Activated T-cell treated with anti-CD3 and anti-CD28 coated beads, Interleukin-2, amount 50 U/mL, for 48 hours (primary cell): ENCODE measurements at regions not wholly inside any gene's neighbourhood (a gene's known extent, or its start where the extent isn't known, plus 50 kb on each side); places are given as distances from the start of the nearest gene placed in this dataset.

Source experiments
- DNase-seq, 2 experiments: peaks; one replicate each; pipeline ENCODE4 v3.0.0-alpha.2; 2020

DNA sequence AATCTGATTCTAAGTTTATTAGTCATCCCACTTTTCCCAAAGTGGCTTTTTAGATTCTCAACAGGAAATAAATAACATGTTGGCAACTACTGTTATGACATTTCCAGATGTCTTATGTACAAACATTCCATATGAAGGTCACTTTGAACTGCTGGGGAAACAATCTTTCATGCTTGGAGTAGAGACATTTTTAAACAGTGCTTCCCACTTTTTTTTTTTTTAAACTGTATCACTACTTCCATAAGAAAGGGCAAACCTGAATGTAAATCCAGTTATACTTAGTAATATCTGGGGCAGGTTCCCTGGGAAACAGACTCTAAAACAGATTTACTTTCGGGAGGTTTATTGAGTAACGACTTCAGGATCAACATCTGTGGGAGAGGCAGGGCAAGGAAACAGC, 473.8 kb downstream of the TAFA4 start:
- DNase-seq: no peak

DNA sequence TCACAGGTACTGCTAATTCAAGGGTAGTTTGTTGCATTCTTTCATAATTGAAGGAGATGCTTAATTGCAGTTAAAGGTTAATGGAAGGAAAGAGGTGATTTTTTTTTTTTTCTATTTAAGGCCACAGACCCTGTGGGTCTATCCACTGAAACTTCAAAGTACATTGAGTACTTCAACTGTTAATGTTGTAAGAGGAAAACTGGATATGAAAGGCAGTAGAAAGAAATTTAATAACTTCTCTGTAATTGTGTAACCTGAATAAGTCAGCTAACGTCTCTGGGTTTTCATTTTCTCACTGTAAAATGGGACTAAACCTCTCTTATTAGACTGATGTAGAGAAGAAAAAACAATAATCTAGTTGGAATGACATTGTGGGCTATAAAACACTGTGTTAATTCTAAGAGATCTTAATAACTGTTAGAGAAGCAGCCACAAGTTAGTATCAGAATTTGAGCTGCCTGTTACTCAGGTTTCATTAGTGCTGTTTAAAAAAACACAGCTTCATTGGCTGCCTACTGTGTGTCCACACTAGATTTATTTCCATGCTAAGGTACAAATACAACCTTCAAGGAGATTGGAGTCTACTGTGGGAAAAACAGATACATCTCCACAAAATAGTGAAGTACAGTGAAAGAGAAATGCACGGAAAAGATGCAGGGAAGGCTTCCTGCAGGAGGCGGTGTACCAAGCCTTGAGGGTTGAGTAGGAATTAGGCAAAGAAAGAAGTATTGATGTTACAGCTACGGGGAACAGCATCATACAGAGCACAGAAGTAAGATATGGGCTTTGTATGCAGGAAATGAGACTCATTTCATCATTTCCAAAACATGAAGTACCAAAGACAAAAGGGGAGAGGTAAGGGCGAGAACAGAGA, 483.6 kb downstream of the TAFA4 start:
- no peak for DNase-seq

DNA sequence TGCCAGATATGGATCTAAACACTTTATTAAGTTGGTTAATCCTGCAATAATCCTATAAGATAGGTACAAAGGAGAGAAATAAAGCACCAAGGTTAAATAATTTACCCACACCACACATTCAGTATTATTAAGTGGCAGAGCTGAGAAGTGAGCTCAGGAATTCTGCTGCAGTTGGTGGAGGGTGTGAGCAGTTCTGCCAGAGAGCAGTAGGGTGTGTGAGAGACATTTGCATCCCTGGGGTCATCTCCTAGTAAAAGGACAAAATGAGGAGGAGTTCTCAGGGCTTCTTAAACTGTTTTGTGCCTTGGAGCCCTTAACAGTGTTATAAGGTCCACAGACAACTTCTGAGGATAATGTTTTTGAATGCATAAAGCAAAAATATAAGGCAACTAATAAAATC, 484.5 kb downstream of the TAFA4 start:
- no peak for DNase-seq

DNA sequence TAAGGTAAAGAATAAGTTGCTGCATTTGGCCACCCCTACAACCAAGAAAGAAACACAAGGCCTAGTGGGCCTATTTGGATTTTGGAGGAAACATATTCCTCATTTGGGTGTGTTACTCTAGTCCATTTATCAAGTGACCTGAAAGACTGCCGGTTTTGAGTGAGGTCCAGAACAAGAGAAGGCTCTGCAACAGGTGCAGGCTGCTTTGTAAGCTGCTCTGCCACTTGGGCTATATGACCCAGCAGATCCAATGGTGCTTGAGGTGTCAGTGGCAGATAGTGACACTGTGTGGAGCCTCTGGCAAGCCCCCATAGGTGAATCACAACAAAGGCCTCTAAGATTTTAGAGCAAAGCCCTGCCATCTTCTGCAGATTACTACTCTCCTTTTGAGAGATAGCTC, 491.3 kb downstream of the TAFA4 start:
- no peak for DNase-seq

DNA sequence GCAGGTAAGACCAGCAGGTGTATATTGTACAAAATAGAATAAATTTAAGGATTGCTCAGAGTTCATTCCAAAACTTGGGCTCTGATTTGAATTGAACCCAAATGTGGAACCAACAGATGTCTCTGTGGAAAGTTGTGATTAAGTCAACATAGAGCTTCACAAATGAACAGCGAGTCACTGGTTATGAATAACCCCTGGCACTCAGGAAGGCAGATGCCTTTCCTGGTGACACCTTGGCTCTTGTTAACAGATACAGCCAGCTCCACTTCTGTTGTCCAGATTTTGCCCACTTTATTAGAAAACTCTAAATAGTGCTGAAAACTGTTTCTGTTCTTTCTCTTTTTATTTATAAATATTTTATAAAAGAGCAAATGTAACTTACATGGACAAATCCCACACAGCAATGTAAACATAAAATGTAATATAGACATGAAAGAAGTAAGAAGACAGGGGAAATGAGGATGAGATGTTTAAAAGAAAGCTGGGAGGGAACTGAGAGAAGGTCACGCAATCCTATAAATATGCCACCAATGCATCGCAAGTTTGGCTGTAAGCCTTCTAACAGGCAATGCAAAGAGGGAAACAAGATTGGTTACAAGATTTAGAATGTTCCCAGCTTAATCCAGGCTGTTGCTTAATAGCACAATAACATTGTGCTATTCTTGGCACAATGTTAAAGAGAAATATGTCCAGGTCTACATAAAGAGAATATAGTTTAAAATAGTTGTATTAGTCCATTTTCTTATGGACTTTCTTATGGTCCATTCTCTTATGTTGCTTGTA, 495.5 kb downstream of the TAFA4 start:
- DNase-seq: no peak

DNA sequence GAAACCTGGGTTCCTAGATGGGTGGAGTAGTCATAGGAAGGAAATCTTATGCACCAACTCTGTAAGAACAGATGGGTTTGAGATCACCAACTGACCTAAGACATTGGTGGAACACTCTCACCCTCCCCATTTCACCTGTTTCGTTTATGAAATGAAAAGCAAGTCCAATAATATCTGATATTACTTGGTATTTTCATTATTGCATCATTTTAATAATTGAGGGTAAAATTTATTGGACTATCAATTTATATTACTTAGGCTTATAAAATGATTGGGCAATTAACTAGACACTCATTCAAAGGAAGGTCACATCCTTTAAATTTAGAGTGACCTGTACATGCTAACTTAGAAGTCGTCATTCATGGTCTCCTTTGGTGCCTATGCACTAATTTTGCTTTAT, 503.9 kb downstream of the TAFA4 start:
- no peak for DNase-seq

DNA sequence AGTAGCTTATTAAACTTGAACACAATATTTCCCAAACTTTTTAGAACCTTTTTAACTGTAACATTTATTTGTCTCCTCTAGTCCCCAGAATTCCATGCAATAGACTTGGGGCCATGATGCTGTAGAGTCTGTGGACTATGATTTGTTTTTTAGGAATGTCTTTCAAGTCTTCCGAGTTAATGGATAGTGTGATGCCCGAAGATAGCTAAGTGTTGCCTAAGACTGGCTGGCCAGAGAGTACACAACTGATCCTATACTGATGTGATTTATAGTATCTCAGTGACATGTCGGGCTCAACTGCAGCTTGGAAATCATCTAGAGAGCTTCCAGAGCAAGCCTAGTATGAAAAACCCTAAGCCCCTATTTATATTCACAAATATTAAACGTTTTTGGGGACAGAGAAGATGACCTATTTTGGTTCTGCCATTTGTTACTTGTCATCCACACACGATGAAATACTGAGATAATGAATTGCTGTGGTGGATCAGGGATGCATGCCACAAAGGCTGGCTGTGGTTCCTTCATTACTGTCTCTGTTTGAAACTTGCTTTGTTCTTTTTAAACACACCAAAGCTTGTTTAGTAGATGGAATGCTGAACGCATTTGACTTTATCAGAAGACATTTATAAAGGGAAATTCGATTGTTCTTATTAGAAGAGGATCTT, 507.4 kb downstream of the TAFA4 start:
- no peak for DNase-seq

DNA sequence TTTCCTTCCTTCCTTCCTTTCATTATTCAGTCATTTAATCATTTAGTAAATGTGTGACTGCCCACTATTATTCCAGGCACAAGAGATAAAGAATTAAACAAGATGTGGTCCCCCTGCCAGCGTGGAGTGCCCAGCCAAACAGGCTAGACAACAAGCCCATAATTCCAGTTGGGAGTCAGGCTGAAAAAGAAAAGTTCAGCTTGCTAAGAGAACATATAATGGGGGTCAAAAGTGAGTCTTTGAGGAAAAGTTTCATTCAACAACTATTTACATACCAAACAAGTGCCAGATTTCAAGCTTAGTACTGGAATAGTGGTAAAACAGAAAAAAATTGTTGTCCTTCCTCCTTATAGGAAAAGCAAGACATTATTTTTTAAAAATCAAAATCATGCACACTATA, 523.7 kb downstream of the TAFA4 start:
- DNase-seq: no peak

DNA sequence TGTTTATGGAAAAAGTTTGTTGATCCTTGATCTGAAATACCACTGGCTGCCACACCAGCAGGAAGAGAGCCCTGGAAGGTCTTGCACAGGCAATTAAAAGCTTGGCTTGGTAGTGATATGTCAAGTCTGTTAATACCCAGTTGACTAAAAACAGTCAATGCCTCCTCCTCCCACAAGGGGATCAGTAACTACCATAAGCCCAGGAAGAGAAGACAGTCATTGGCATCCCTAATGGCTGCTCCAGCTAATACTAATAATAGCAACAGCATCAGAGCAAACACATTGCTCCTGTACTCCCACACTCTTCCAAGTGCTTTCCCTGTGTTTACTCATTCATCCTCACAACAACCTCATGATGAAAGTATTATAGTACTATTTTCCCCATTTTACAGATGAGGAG, 528.6 kb downstream of the TAFA4 start:
- DNase-seq: no peak

DNA sequence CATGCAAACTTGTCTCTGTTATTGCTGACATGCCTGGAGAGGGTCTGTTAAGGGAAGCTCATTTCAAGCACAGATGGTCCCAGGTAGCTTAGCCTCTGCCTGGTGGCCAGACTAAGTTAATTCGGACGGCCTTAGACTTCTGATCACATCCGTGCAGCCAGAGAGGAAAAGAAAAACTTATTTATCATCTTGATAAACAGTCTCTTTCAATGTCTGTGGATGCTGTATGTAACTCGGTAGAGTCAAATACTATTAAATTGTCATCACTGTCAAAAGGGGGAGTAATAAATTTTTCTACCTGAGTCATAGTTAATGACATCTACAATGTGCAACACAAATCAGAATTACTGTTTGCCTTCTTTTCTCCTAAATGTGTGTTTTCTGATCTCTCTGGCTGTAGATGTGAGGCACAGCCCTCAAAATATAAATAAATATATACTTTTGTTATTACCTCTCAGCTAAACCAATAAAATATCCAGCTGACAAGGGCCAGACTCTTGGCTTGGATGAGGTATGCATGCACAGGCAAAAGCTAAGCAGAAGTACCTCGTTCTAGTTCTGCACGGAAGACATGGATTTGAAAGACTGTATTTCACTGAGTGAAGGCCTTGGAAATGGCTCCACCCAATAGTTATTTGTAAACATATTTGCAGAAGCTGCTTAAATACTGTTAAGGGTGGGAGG, 530.0 kb downstream of the TAFA4 start:
- no peak for DNase-seq

DNA sequence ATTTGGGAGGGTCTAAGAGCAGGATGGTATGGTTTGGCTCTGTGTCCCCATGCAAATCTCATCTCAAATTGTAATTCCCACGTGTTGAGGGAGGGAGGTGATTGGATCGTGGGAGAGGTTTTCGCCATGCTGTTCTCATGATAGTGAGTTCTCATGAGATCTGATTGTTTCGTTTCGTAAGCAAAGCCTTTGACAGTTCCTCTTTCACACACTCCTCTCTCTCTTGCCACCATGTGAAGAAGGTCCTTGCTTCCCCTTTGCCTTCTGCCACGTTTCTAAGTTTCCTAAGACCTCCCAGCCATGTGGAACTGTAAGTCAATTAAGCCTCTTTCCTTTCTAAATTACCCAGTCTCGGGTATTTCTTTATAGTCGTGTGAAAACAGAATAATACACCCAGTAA, 553.7 kb downstream of the TAFA4 start:
- DNase-seq: no peak

DNA sequence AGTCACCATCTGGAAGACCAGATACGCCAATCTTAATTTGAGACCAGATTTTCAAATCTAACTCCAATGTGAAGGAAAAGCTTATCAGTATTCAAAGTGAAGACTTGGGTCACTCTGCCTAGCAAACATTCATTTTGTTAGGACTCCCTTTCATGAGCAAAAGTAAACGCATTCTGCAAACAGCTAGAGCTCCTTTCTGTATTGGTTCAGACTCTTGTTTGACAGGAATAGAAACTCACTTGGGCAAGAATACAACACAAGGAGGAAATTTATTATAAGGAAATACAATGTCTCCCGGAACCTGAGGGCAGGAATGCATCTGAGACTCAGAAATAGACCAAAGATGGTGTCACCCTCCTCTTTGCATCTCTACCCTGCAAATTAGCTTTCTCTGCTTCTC, 558.6 kb downstream of the TAFA4 start:
- no peak for DNase-seq

DNA sequence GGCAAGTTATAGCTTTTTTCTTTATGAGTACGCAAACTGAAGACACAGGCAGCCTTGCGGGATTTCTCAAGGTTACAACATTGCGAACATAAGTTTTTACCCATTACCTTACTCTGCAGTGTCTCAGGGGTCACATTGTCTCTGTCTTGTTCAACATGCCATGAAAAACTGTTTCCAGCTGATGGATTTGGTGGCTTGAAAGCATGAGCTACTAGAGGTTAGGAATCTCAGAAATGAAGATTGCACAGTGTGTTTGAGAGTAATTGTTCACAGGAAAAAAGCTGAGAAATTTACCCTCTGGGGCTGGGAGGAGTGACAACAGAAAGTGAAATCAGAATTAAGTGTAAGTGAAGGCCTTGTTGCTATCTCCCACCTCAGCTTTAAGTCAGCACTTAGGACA, 568.6 kb downstream of the TAFA4 start:
- no peak for DNase-seq

DNA sequence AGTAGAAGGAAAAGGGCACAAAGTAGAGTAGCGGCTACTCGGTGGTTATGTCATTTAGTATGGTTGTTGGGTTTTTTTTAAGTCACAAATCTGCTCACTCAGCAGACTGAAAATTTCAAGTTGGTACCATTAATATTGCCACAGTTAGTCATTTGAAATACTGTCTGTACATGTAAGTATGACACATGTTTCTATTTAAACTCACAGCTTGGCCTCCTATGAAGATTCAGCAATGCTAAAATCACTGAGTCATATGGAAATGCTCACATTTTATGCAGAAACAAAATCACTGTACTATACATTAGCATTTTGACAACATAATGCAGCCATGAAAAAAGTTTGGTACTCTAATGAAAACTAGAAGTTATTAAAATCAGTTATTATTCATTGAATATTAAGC, 571.9 kb downstream of the TAFA4 start:
- DNase-seq: no peak

DNA sequence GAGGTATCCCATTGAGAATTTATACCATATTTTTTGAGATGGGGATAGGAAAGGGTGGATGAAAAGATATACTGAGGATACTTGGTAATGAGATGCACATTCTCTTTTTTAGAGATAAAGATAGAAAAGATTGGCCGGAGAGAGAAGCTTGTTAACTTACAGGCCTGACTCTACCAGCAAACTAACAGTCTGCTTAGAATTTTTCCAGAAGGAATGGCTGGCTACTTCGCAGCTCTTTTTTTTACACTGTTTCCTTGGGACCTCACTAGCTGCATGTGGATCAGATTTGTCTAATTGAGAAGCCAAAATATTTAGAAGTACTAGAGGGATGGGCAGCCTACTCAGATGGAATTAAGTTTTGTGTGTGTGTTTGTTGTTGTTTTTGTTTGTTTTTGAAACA, 586.6 kb downstream of the TAFA4 start:
- no peak for DNase-seq

DNA sequence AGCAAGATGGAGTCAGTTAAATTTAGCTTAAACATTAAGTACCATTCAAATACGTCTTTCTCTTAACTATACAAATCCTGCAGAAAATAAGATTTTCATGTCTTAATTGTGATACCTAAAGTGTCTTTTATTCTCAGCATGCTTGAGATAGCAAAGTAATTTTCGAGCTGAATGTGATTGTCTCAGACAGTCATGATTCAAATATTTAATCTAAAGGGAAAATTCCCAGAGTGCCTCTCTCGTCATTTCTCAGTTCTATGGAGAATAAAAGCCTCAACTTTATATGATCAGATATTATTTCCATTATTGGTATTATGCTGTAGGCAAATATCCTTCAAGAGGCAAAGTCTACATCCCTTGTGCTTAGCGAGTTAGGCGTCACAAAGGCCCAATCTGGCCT, 589.9 kb downstream of the TAFA4 start:
- DNase-seq: no peak

DNA sequence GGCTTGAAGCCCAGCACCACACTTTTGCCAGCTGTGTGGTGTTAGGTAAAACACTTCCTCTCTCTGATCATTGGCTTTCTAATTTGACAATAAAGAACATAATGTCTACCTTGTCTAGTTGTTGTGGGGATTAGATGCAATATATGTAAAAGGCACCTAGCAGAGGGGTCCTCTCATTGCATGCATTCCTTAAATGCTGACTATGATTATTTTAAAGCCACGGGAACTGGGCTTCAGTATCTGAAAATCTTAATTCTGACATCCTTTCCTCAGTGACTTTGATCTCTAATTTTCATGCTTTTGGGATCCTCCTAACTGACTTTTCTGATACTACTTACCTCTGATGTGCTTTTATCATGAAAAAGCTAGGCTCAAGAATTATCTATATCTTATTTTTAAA, 596.3 kb downstream of the TAFA4 start:
- DNase-seq: no peak

DNA sequence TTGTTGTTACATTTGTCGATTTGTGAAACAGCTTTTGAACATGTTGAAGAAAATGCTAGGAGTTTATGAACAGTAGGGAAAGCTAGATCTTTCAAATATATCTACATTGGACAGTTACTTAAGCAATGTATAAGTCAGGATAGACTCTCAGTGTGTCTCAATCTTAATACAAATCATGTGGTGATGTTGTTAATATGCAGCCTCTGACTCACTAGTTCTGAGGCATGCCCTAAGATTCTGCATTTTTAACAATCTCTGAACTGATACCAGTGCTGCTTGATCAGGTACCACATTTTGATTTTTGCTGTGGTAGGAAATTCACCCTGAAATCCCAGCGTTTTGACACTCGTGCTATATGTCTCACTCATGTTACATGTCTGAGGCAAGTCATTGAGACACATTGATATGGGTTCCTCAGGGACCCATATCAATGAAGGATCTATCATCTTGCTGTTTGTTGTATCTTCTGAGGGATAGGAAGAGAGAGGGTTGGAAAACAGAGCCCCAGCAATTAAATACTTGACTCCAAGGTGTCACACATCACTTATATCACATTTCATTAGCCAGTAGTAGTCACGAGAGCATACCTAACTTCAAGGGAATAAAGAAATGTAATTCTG, 597.9 kb downstream of the TAFA4 start:
- no peak for DNase-seq

DNA sequence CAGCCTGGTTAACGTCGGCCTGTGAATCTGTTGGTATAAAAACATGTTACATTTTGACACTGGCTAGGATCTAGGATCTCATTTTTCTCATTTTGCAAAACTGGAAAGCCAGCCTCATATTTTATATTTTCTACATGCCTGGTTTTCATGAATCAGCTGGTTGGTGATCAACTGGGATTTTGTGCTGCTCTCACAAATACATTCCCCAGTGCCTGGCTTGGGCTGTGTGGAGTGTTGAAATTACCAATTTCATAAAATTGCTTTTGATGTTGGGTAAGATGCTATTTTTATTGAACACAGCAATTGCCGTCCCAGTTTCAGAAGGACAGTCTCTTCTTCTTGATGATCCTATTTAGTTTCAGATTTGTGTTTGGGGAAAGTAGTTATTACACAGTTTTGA, 604.3 kb downstream of the TAFA4 start:
- no peak for DNase-seq

DNA sequence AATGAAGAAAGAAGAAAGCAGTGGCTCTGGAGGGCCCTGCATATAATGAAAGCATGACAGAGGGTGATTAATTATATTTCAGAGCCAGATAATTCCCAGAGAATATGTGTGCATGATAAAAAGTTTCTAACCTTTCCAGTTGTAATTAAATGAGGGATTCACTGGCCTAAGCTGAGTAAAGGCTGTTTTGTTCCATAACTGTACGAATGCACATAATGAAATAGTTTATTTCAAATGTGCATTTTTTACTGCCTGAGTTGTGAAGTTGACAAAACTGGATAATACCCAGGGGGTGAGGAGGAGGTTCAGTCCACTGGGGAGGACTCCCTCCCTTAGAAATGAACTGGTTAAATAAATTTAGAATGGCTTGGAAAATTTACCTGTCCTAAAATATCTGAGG, 616.4 kb downstream of the TAFA4 start:
- no peak for DNase-seq

DNA sequence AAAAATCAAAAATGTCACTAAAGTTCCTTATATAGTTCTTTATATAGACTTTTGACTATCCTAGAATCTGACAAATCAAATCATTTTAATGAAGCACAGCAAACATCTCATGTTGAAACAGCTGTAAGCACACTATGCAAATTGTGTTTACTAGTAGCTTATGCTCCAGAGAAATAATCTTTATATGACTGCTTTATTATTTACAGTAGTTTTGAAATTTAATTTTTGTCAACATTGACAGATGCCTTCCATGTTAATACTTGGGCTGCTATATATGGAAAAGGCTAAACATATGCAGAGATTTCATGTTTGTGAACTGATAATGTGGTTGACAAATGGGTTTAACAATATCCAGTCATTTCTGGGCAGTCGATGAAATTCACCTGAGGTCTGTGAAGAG, 616.8 kb downstream of the TAFA4 start:
- no peak for DNase-seq

DNA sequence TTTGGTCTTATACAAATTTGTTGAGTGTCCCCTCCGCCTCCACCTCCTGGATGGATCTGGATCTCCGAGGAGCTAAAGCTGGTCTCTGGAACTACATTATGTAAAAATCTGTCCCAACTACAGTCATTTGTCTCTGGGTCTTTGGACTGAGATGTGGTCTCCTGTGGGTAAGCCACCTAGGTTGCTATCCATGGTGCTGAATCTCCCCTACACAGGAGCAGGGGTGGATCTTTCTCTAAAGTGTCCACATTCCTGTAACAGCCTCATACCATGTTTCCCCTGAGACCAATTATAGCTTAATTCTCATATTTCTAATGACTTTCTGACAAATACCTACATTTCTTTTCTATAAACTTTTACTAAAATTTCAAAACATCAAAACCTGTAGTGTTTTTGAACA, 625.8 kb downstream of the TAFA4 start:
- no peak for DNase-seq

DNA sequence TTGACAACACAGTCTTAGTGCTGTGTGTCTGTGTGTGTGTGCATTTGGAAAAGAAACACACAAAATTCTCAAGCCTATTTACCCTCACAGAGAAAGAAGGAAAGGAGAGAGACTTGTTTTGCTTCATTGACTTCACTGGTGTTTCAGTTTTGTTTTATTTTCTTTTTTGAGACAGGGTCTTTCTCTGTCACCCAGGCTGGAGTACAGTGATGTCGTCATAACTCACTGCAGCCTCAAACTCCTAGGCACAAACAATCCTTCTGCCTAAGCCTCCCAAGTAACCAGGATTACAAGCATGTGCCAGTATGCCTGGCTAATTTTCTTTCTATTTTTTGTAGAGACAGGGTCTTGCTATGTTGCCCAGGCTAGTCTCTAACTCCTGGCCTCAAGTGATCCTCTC, 636.9 kb downstream of the TAFA4 start:
- no peak for DNase-seq
